ENCODE measurements at regions not wholly inside any gene's neighbourhood (a gene's known extent, or its start where the extent isn't known, plus 50 kb on each side); places are given as distances from the start of the nearest gene placed in this dataset.
"Not testable (repeated sequence)": the region's sequence is repeated elsewhere in the genome, so short reads cannot be mapped to it uniquely, and the experiment has no call there.

DNA sequence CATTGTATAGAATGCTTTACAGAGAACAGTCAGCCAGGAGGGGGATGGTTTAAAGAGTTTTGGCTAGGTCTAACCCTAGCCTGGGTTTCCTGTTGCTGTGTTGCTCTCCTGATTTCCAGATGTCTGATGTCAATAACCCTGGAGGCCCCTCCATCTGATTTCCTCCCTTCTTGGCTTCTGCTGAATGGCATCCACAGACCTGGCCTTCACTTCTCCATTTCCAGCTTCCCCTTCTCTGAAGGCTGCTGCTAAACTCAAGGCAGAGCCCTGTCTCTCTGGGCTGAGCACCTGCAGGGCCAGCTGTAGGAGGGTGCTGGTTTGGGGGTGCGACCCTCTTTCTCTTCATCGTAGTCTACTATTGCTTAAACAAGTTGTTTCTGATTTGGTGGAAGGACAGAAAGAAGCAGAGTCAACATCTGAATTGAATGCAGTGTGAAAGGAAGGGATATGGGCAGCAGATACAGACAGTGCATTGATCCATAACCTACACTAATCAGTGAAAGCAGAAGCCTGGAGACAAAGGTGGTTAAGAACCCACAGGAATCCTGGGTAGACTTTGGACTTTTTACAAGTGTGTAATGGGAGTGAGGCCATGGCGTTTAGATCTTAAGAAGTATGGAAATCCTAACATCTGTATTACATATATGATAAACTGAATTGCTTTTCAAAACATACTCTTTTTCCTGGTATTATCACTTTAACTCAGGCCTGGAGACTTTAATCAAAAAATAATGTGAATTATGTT, 153.6 kb downstream of the HRH4 start:
- peaks cover 25% of the 10 kb centered on the region for H3K4me1 Mint-ChIP-seq
- H3K4me3 Mint-ChIP-seq, result no peak overlapping the region
- H3K27ac Mint-ChIP-seq, result no peak overlapping the region
- TF ChIP-seq, protein P1, sequence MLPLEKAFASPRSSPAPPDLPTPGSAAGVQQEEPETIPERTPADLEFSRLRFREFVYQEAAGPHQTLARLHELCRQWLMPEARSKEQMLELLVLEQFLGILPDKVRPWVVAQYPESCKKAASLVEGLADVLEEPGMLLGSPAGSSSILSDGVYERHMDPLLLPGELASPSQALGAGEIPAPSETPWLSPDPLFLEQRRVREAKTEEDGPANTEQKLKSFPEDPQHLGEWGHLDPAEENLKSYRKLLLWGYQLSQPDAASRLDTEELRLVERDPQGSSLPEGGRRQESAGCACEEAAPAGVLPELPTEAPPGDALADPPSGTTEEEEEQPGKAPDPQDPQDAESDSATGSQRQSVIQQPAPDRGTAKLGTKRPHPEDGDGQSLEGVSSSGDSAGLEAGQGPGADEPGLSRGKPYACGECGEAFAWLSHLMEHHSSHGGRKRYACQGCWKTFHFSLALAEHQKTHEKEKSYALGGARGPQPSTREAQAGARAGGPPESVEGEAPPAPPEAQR (CRISPR knock-in tag; IDR thresholded peaks at IDR 0.05), result no peak
- TF ChIP-seq, protein P2, sequence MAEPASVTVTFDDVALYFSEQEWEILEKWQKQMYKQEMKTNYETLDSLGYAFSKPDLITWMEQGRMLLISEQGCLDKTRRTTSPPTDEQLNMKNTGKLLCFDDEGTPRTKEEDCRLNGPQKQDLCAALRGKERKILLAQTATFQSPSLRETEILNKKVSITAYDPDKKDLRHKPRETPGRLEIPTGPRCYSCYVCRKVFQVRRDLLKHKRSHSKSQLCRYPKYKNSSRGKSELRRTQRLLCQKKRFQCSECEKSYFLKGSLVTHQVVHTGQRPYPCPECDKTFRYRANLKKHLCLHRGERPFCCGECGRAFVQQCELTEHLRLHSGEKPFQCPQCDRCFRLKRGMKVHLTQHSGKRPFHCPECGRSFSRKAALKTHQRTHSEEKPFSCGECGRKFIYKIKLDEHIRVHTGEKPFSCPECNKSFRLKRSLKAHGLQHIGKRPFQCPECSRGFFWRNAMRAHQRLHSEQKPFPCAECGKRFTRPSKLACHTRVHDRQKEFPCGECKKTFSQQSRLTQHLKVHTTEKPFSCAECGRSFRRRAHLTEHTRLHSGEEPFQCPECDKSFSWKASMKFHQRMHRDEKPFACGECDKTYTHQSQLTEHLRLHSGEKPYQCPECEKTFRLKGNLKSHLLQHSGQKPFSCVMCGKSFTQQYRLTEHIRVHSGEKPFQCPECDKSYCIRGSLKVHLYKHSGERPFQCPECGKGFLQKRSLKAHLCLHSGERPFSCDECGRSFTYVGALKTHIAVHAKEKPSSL (CRISPR knock-in tag; conservative IDR thresholded peaks at IDR 0.05), result no peak
- TF ChIP-seq, protein P3, sequence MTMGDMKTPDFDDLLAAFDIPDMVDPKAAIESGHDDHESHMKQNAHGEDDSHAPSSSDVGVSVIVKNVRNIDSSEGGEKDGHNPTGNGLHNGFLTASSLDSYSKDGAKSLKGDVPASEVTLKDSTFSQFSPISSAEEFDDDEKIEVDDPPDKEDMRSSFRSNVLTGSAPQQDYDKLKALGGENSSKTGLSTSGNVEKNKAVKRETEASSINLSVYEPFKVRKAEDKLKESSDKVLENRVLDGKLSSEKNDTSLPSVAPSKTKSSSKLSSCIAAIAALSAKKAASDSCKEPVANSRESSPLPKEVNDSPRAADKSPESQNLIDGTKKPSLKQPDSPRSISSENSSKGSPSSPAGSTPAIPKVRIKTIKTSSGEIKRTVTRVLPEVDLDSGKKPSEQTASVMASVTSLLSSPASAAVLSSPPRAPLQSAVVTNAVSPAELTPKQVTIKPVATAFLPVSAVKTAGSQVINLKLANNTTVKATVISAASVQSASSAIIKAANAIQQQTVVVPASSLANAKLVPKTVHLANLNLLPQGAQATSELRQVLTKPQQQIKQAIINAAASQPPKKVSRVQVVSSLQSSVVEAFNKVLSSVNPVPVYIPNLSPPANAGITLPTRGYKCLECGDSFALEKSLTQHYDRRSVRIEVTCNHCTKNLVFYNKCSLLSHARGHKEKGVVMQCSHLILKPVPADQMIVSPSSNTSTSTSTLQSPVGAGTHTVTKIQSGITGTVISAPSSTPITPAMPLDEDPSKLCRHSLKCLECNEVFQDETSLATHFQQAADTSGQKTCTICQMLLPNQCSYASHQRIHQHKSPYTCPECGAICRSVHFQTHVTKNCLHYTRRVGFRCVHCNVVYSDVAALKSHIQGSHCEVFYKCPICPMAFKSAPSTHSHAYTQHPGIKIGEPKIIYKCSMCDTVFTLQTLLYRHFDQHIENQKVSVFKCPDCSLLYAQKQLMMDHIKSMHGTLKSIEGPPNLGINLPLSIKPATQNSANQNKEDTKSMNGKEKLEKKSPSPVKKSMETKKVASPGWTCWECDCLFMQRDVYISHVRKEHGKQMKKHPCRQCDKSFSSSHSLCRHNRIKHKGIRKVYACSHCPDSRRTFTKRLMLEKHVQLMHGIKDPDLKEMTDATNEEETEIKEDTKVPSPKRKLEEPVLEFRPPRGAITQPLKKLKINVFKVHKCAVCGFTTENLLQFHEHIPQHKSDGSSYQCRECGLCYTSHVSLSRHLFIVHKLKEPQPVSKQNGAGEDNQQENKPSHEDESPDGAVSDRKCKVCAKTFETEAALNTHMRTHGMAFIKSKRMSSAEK (CRISPR knock-in tag; IDR thresholded peaks at IDR 0.05; ENCODE audit: borderline replicate concordance), result no peak
- ATAC-seq, result no peak
- peaks cover 15% of the 10 kb centered on the region for H3K9me3 Mint-ChIP-seq
- DNase-seq (ENCODE audit: low spot score), result no peak
- ChIA-PET POLR2A (no interaction called here), CTCF (no interaction called here)
- peaks cover 8% of the 10 kb centered on the region for H3K27me3 Mint-ChIP-seq (ENCODE audit: low read depth)
- peaks cover 10% of the 10 kb centered on the region for H3K36me3 Mint-ChIP-seq

DNA sequence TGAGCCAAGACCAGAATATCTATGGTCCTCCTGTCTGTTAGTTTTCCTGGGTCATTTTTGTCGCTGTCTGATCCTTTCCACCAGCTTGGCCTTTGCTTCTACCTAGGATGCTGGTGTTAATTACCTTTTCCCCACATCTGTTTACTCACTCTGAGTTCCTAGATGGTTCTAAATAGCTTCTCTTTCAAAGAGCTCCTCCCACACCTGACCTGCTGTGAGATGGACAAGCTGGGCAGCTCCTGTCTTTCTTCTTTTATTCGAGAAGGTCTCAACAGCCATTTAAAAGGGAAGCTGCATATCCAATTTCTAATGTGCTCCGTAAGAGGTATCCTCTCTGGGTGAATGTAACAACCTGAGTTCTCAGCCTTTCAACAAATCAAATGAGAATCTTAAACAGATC, 156.2 kb downstream of the HRH4 start:
- POLR2A ChIA-PET, result no interaction called here
- TF ChIP-seq JAZF1 (CRISPR knock-in tag; IDR thresholded peaks at IDR 0.05) (no peak), ZNF423 (CRISPR knock-in tag; IDR thresholded peaks at IDR 0.05) (no peak), FOXK1 (CRISPR knock-in tag; IDR thresholded peaks at IDR 0.05) (no peak), ZNF671 (CRISPR knock-in tag; IDR thresholded peaks at IDR 0.05) (no peak), ZNF232 (CRISPR knock-in tag; IDR thresholded peaks at IDR 0.05) (no peak), ZNF219 (CRISPR knock-in tag; IDR thresholded peaks at IDR 0.05; ENCODE audit: borderline replicate concordance) (no peak)
- TF ChIP-seq, protein P4, sequence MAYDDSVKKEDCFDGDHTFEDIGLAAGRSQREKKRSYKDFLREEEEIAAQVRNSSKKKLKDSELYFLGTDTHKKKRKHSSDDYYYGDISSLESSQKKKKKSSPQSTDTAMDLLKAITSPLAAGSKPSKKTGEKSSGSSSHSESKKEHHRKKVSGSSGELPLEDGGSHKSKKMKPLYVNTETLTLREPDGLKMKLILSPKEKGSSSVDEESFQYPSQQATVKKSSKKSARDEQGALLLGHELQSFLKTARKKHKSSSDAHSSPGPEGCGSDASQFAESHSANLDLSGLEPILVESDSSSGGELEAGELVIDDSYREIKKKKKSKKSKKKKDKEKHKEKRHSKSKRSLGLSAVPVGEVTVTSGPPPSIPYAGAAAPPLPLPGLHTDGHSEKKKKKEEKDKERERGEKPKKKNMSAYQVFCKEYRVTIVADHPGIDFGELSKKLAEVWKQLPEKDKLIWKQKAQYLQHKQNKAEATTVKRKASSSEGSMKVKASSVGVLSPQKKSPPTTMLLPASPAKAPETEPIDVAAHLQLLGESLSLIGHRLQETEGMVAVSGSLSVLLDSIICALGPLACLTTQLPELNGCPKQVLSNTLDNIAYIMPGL (CRISPR knock-in tag; IDR thresholded peaks at IDR 0.05), result no peak
- TF ChIP-seq, protein P5, sequence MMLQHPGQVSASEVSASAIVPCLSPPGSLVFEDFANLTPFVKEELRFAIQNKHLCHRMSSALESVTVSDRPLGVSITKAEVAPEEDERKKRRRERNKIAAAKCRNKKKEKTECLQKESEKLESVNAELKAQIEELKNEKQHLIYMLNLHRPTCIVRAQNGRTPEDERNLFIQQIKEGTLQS (CRISPR knock-in tag; conservative IDR thresholded peaks at IDR 0.05), result no peak
- TF ChIP-seq, protein P6, sequence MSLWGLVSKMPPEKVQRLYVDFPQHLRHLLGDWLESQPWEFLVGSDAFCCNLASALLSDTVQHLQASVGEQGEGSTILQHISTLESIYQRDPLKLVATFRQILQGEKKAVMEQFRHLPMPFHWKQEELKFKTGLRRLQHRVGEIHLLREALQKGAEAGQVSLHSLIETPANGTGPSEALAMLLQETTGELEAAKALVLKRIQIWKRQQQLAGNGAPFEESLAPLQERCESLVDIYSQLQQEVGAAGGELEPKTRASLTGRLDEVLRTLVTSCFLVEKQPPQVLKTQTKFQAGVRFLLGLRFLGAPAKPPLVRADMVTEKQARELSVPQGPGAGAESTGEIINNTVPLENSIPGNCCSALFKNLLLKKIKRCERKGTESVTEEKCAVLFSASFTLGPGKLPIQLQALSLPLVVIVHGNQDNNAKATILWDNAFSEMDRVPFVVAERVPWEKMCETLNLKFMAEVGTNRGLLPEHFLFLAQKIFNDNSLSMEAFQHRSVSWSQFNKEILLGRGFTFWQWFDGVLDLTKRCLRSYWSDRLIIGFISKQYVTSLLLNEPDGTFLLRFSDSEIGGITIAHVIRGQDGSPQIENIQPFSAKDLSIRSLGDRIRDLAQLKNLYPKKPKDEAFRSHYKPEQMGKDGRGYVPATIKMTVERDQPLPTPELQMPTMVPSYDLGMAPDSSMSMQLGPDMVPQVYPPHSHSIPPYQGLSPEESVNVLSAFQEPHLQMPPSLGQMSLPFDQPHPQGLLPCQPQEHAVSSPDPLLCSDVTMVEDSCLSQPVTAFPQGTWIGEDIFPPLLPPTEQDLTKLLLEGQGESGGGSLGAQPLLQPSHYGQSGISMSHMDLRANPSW (CRISPR knock-in tag; conservative IDR thresholded peaks at IDR 0.05; ENCODE audit: low read depth), result no peak
- TF ChIP-seq, protein P7, sequence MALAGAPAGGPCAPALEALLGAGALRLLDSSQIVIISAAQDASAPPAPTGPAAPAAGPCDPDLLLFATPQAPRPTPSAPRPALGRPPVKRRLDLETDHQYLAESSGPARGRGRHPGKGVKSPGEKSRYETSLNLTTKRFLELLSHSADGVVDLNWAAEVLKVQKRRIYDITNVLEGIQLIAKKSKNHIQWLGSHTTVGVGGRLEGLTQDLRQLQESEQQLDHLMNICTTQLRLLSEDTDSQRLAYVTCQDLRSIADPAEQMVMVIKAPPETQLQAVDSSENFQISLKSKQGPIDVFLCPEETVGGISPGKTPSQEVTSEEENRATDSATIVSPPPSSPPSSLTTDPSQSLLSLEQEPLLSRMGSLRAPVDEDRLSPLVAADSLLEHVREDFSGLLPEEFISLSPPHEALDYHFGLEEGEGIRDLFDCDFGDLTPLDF (CRISPR knock-in tag; IDR thresholded peaks at IDR 0.05), result no peak
- peaks cover 15% of the 10 kb centered on the region for H3K9me3 Mint-ChIP-seq
- ATAC-seq (peak; percentile 85), DNase-seq (ENCODE audit: low spot score) (no peak)
- no peak overlapping the region; the same call in 1 of the 2 replicates for H3K4me3 Mint-ChIP-seq
- peaks cover 8% of the 10 kb centered on the region for H3K27me3 Mint-ChIP-seq (ENCODE audit: low read depth)
- peaks cover 17% of the 10 kb centered on the region for H3K4me1 Mint-ChIP-seq
- CTCF ChIA-PET, result interaction anchor here (1.2 kb wide), 1 partner anchor 110 kb away, joined by 5 read pairs; no protein-coding TSS in a partner anchor
- H3K27ac Mint-ChIP-seq, result no peak overlapping the region
- H3K36me3 Mint-ChIP-seq, result peaks cover 10% of the 10 kb centered on the region

DNA sequence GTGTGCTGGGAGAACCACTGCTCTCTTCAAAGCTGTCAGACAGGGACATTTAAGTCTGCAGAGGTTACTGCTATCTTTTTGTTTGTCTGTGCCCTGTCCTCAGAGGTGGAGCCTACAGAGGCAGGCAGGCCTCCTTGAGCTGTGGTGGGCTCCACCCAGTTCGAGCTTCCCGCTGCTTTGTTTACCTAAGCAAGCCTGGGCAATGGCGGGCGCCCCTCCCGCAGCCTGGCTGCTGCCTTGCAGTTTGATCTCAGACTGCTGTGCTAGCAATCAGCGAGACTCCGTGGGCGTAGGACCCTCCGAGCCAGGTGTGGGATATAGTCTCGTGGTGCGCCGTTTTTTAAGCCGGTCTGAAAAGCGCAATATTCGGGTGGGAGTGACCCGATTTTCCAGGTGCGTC, 164.0 kb downstream of the HRH4 start:
- H3K36me3 Mint-ChIP-seq; CTCF ChIA-PET; H3K4me1 Mint-ChIP-seq; H3K27ac Mint-ChIP-seq; H3K27me3 Mint-ChIP-seq (ENCODE audit: low read depth); POLR2A ChIA-PET; H3K9me3 Mint-ChIP-seq; ATAC-seq: not testable (repeated sequence)
- peak overlapping the region; percentile 47 for H3K4me3 Mint-ChIP-seq
- peak; percentile 26 for DNase-seq (ENCODE audit: low spot score)

Data from WTC11 (cell line).